Neuronal stem cell (in vitro differentiated cells): ENCODE measurements at regions not wholly inside any gene's neighbourhood (a gene's known extent, or its start where the extent isn't known, plus 50 kb on each side); places are given as distances from the start of the nearest gene placed in this dataset.

Experiments used
- DNase-seq: peaks from one replicate; pipeline ENCODE4 v3.0.0-alpha.2; 2013; ENCODE audit warnings: low spot score
- H2AFZ ChIP-seq: one replicate; pipeline ENCODE4 v1.6.1; 2013; ENCODE audit warnings: mild to moderate bottlenecking, low read length, inconsistent platforms
- H2AK5ac ChIP-seq: 2 replicates; pipeline ENCODE4 v1.6.1; 2013; ENCODE audit warnings: low read depth, mild to moderate bottlenecking, inconsistent platforms, low read length, moderate library complexity, mixed read lengths
- H2BK120ac ChIP-seq: 2 replicates; pipeline ENCODE4 v1.6.1; 2013; ENCODE audit warnings: low read depth, mild to moderate bottlenecking, inconsistent platforms, low read length, moderate library complexity, mixed read lengths
- H2BK12ac ChIP-seq: one replicate; pipeline ENCODE4 v1.6.1; 2013; ENCODE audit warnings: low read length, inconsistent platforms
- H2BK15ac ChIP-seq: 2 replicates; pipeline ENCODE4 v1.6.1; 2013; ENCODE audit warnings: mild to moderate bottlenecking, low read length, inconsistent platforms, mixed read lengths
- H2BK5ac ChIP-seq: one replicate; pipeline ENCODE4 v1.6.1; 2013; ENCODE audit warnings: inconsistent platforms, mild to moderate bottlenecking, low read length, moderate library complexity
- H3K14ac ChIP-seq: one replicate; pipeline ENCODE4 v1.6.1; 2013; ENCODE audit warnings: low read length, inconsistent platforms
- H3K18ac ChIP-seq: 2 replicates; pipeline ENCODE4 v1.6.1; 2013; ENCODE audit warnings: low read length, inconsistent platforms
- H3K23ac ChIP-seq: 2 replicates; pipeline ENCODE4 v1.6.1; 2013; ENCODE audit warnings: low read depth, mild to moderate bottlenecking, mixed read lengths, low read length, inconsistent platforms; ENCODE audit not compliant: poor library complexity
- H3K27ac ChIP-seq: replicated peaks from 3 replicates; pipeline ENCODE4 v1.5.1; 2013; ENCODE audit warnings: low read length, inconsistent platforms
- H3K27me3 ChIP-seq, 3 experiments: 2 replicates each; pipeline ENCODE4 v1.6.1; 2013; ENCODE audit warnings: low read length in 3 of 3, mild to moderate bottlenecking in 2 of 3, inconsistent platforms in 1 of 3, low read depth in 1 of 3, mixed read lengths in 1 of 3, moderate library complexity in 1 of 3; ENCODE audit not compliant: control insufficient read depth in 3 of 3, insufficient read depth in 3 of 3
- H3K36me3 ChIP-seq, 2 donors: replicated peaks in 1 of 2; 2 replicates each; pipeline ENCODE4 v1.6.1; 2013; ENCODE audit warnings: low read length in 2 of 2; ENCODE audit not compliant: control insufficient read depth in 2 of 2, insufficient read depth in 2 of 2
- H3K4ac ChIP-seq: 2 replicates; pipeline ENCODE4 v1.6.1; 2013; ENCODE audit warnings: inconsistent platforms, mild to moderate bottlenecking, low read length, moderate library complexity
- H3K4me1 ChIP-seq, 2 donors: 1 replicate in 1 of 2; 2 replicates in 1 of 2; pipeline ENCODE4 v1.6.1; 2013; ENCODE audit warnings: low read length in 2 of 2, low read depth in 1 of 2; ENCODE audit not compliant: control insufficient read depth in 2 of 2, insufficient read depth in 1 of 2
- H3K4me2 ChIP-seq: one replicate; pipeline ENCODE4 v1.6.1; 2013; ENCODE audit warnings: mild to moderate bottlenecking, low read length, inconsistent platforms; ENCODE audit not compliant: insufficient read depth, poor library complexity, severe bottlenecking
- H3K4me3 ChIP-seq, 2 donors: 2 replicates each; pipeline ENCODE4 v1.5.1; 2013; ENCODE audit warnings: low read length in 2 of 2, mild to moderate bottlenecking in 2 of 2, inconsistent platforms in 1 of 2, moderate library complexity in 1 of 2
- H3K79me1 ChIP-seq: one replicate; pipeline ENCODE4 v1.6.1; 2013; ENCODE audit warnings: low read depth, mild to moderate bottlenecking, inconsistent platforms, low read length, moderate library complexity
- H3K9ac ChIP-seq: one replicate; pipeline ENCODE4 v1.6.1; 2013; ENCODE audit warnings: mild to moderate bottlenecking, low read depth, low read length, inconsistent platforms; ENCODE audit not compliant: poor library complexity
- H3K9me3 ChIP-seq, 2 donors: replicated peaks in 1 of 2; 2 replicates each; pipeline versions ENCODE3 to v1.6.1; 2013; ENCODE audit warnings: low read length in 2 of 2, mild to moderate bottlenecking in 2 of 2, inconsistent platforms in 1 of 2, low read depth in 1 of 2, mixed read lengths in 1 of 2, moderate library complexity in 1 of 2; ENCODE audit not compliant: control insufficient read depth in 2 of 2, insufficient read depth in 1 of 2
- H4K8ac ChIP-seq: one replicate; pipeline ENCODE4 v1.6.1; 2013; ENCODE audit warnings: low read depth, mild to moderate bottlenecking, inconsistent platforms, low read length, moderate library complexity
- H4K91ac ChIP-seq: one replicate; pipeline ENCODE4 v1.6.1; 2013; ENCODE audit warnings: low read length, low read depth, mild to moderate bottlenecking, inconsistent platforms; ENCODE audit not compliant: poor library complexity
- WGBS, 2 donors: extraction: QIAGEN DNeasy Blood & Tissue Kit; methylation state at CpG; one replicate each; pipeline ENCODE4 v1.1.7; 2013; ENCODE audit warnings: missing lambda C conversion rate in 2 of 2, mixed read lengths in 1 of 2; ENCODE audit not compliant: insufficient read length in 2 of 2, insufficient replicate concordance in 1 of 2; ENCODE audit errors: extremely low coverage in 2 of 2; 5-methylcytosine and 5-hydroxymethylcytosine counted together

- no peak overlapping the region for H3K9ac ChIP-seq
- no peak overlapping the region for H3K4me3 ChIP-seq
- H3K79me1 ChIP-seq: no peaks in the 10 kb centered on the region
- H3K36me3 ChIP-seq: peaks cover 0 to 13% of the 10 kb centered on the region in 2 donors
- no peak overlapping the region for H3K4ac ChIP-seq
- no peak overlapping the region for H2BK12ac ChIP-seq
- H3K4me1 ChIP-seq: peaks cover 0 to 2% of the 10 kb centered on the region in 2 donors
- no peak overlapping the region for H2AK5ac ChIP-seq
- DNase-seq: no peak
- WGBS, 2 donors: no CpG with 5 or more reads among the region's 3 CpGs
- no peak overlapping the region for H4K91ac ChIP-seq
- no peak overlapping the region for H3K4me2 ChIP-seq
- H2BK5ac ChIP-seq: no peak overlapping the region
- no peaks in the 10 kb centered on the region for H3K27me3 ChIP-seq
- H3K14ac ChIP-seq: no peak overlapping the region
- no peak overlapping the region for H2BK15ac ChIP-seq
- no peaks in the 10 kb centered on the region for H3K9me3 ChIP-seq
- H3K27ac ChIP-seq: no peak overlapping the region
- no peak overlapping the region for H2BK120ac ChIP-seq
- no peak overlapping the region for H4K8ac ChIP-seq
- no peak overlapping the region for H3K23ac ChIP-seq
- H2AFZ ChIP-seq: no peak overlapping the region
- no peak overlapping the region for H3K18ac ChIP-seq
Observed at GRCh38 chr3:168648321-168648720, 552.6 kb upstream of the GOLIM4 start.

- Histone ChIP-seq H3K4me3 (no peak overlapping the region), H3K4ac (no peak overlapping the region), H4K91ac (no peak overlapping the region), H3K18ac (no peak overlapping the region), H2AFZ (no peak overlapping the region), H3K36me3 (peaks cover 0 to 13% of the 10 kb centered on the region in 2 donors), H3K27ac (no peak overlapping the region), H2BK5ac (no peak overlapping the region), H3K14ac (no peak overlapping the region), H4K8ac (no peak overlapping the region), H3K4me2 (no peak overlapping the region), H3K4me1 (no peaks in the 10 kb centered on the region), H3K9ac (no peak overlapping the region), H3K27me3 (no peaks in the 10 kb centered on the region), H2BK120ac (no peak overlapping the region), H2BK12ac (no peak overlapping the region), H3K79me1 (no peaks in the 10 kb centered on the region), H2AK5ac (no peak overlapping the region), H2BK15ac (no peak overlapping the region), H3K9me3 (no peaks in the 10 kb centered on the region), H3K23ac (no peak overlapping the region)
- no peak for DNase-seq
Observed at GRCh38 chr3:168647582-168647981, 551.9 kb upstream of the GOLIM4 start.

- Histone ChIP-seq H2AFZ (no peak overlapping the region), H4K8ac (no peak overlapping the region), H3K4me1 (no peaks in the 10 kb centered on the region), H2BK15ac (no peak overlapping the region), H2AK5ac (no peak overlapping the region), H3K27ac (no peak overlapping the region), H2BK5ac (no peak overlapping the region), H3K79me1 (no peaks in the 10 kb centered on the region), H3K27me3 (no peaks in the 10 kb centered on the region), H3K18ac (no peak overlapping the region), H3K23ac (no peak overlapping the region), H3K4ac (no peak overlapping the region), H3K14ac (no peak overlapping the region), H3K9ac (no peak overlapping the region), H4K91ac (no peak overlapping the region), H2BK12ac (no peak overlapping the region), H3K4me3 (no peak overlapping the region), H3K4me2 (no peak overlapping the region), H3K9me3 (no peaks in the 10 kb centered on the region), H2BK120ac (no peak overlapping the region), H3K36me3 (peaks cover 0 to 13% of the 10 kb centered on the region in 2 donors)
- DNase-seq: no peak
- WGBS, 2 donors: no CpG with 5 or more reads among the region's 2 CpGs
Observed at GRCh38 chr3:168645180-168645579, 549.5 kb upstream of the GOLIM4 start.

GRCh38 chr3:168628549-168628948 is 532.8 kb upstream of the GOLIM4 start:
- Histone ChIP-seq H2AK5ac (no peak overlapping the region), H2BK5ac (no peak overlapping the region), H3K14ac (no peak overlapping the region), H3K4me1 (no peaks in the 10 kb centered on the region), H3K18ac (no peak overlapping the region), H3K9me3 (no peaks in the 10 kb centered on the region), H2BK12ac (no peak overlapping the region), H3K27me3 (no peaks in the 10 kb centered on the region), H3K4ac (no peak overlapping the region), H4K8ac (no peak overlapping the region), H2BK15ac (no peak overlapping the region), H3K36me3 (no peaks in the 10 kb centered on the region), H3K27ac (no peak overlapping the region), H3K9ac (no peak overlapping the region), H2AFZ (no peak overlapping the region), H4K91ac (no peak overlapping the region), H3K79me1 (no peaks in the 10 kb centered on the region), H3K4me2 (no peak overlapping the region), H3K4me3 (no peak overlapping the region), H3K23ac (no peak overlapping the region), H2BK120ac (no peak overlapping the region)
- no peak for DNase-seq
